Cardiac fibroblast (primary cell): ENCODE measurements at regions not wholly inside any gene's neighbourhood (a gene's known extent, or its start where the extent isn't known, plus 50 kb on each side); places are given as distances from the start of the nearest gene placed in this dataset.
"Not testable (repeated sequence)": the region's sequence is repeated elsewhere in the genome, so short reads cannot be mapped to it uniquely, and the experiment has no call there.

Source experiments
- DNase-seq, 2 donors: peaks; one replicate each; pipeline versions ENCODE4 v3.0.0 to v3.0.0-alpha.2; 2010; ENCODE audit warnings: low read depth in 2 of 2
- H3K4me3 ChIP-seq, 2 donors: replicated peaks in 1 of 2; 1 replicate in 1 of 2; 2 replicates in 1 of 2; pipeline ENCODE4 v1.5.1; 2011; ENCODE audit warnings: low read depth in 2 of 2, low read length in 2 of 2, mild to moderate bottlenecking in 2 of 2, moderate library complexity in 1 of 2
- TF ChIP-seq, protein P1 (sequence below): IDR thresholded peaks from one replicate; pipeline ENCODE4 v1.5.1; 2011; ENCODE audit warnings: low read depth, mild to moderate bottlenecking, low read length, inconsistent platforms

DNA sequence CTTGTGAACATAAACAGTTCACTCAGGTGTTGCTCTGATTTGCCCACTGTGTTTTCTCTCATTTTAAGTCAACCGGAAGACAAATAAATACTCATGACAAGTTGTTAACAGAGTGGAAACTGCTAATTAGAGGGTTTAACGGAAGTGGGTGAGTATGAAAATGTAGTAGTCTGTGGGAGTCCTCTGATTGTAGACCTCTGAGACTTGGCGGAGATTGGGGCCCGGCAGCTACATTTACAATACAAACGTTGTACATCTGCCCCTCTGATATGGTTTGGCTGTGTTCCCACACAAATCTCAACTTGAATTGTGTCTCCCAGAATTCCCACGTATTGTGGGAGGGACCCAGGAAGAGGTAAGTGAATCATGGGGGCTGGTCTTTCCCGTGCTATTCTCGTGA lies 107.3 kb upstream of the FAM98A start:
- no peak overlapping the region for H3K4me3 ChIP-seq
- no peak for DNase-seq
- TF ChIP-seq, protein P1, sequence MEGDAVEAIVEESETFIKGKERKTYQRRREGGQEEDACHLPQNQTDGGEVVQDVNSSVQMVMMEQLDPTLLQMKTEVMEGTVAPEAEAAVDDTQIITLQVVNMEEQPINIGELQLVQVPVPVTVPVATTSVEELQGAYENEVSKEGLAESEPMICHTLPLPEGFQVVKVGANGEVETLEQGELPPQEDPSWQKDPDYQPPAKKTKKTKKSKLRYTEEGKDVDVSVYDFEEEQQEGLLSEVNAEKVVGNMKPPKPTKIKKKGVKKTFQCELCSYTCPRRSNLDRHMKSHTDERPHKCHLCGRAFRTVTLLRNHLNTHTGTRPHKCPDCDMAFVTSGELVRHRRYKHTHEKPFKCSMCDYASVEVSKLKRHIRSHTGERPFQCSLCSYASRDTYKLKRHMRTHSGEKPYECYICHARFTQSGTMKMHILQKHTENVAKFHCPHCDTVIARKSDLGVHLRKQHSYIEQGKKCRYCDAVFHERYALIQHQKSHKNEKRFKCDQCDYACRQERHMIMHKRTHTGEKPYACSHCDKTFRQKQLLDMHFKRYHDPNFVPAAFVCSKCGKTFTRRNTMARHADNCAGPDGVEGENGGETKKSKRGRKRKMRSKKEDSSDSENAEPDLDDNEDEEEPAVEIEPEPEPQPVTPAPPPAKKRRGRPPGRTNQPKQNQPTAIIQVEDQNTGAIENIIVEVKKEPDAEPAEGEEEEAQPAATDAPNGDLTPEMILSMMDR, result no peak

GRCh38 chr2:33704406-33704855 lies 105.3 kb upstream of the FAM98A start:
- no peak overlapping the region for H3K4me3 ChIP-seq
- no peak for DNase-seq
- TF ChIP-seq, protein P1, result no peak

DNA sequence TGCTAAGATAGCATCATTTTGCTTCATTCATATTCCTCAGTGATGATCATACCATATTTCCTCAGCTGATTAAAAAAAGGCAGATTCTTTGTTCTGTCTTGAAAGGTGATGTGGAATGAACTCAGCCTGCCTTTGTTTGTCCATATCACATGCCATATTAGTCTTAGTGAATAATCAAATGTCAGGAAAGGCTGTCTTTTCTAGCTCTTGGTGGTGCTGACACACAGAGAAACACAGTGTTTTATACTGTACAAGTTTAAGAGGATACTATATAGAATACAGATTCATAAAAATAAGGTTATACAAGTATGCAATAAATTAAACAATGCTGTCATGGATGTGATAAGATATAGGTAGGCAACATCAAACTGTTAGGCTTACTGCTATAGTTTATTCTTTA lies 97.1 kb upstream of the FAM98A start:
- TF ChIP-seq, protein P1, result no peak
- no peak overlapping the region for H3K4me3 ChIP-seq
- DNase-seq, result no peak

DNA sequence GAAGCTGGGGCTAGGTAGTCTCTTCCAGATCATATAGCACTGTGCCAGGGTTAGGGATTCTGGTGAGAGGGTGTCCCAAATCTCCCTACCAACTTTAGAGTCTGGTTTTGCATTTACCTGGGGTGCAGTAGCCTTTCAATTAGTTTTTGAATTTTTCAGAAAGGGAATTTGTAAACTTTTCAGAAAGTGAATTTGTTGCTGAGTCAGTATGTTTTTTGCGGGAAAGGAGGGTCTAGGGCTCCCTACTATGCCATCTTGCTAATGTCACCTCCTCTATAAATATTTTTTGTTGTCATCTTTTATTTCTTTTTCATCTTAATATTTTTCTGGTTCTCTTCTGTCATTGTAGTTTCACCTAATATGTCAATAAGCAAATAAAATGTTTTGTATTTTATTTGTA lies 95.8 kb upstream of the FAM98A start:
- DNase-seq, result no peak
- H3K4me3 ChIP-seq, result no peak overlapping the region
- TF ChIP-seq, protein P1, result no peak

DNA sequence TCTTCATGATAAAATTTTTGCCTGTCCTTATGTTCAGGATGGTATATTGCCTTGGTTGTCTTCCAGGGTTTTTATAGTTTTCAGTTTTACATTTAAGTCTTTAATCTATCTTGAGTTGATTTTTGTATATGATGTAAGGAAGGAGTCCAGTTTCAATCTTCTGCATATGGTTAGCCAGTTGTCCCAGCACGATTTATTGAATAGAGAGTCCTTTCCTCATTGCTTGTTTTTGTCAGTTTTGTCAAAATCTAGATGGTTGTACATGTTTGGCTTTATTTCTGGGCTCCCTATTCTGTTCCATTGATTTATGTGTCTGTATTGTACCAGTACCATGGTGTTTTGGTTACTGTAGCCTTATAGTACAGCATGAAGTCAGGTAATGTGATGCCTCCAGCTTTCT lies 91.6 kb upstream of the FAM98A start:
- not testable (repeated sequence) for DNase-seq, H3K4me3 ChIP-seq

DNA sequence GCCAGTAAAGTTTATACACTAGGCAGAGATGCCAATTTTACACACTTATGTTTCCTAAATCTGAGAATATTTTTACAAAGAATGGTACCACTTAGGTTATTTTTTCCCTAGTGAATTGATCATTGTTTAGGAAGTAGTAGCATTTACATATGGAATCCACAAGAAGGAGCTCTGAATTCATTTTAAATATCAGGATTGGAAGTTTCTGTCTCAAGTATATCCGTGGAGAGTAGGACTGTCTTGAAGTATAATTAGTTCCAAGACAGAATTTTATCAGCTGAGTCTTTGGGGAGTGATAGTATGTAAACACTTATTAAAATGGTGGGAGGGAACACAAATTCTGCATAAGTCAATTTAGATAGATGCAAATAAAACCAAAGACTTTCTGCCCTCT lies 82.3 kb upstream of the FAM98A start:
- TF ChIP-seq, protein P1, result no peak
- H3K4me3 ChIP-seq, result no peak overlapping the region
- peak in 1 of 2 donors; percentile 19 for DNase-seq

- TF ChIP-seq, protein P1, result no peak
- no peak overlapping the region for H3K4me3 ChIP-seq
- no peak for DNase-seq
Measured at GRCh38 chr2:33680644-33681363, 81.7 kb upstream of the FAM98A start.
